ENCODE measurements at regions not wholly inside any gene's neighbourhood (a gene's known extent, or its start where the extent isn't known, plus 50 kb on each side); places are given as distances from the start of the nearest gene placed in this dataset.

GRCh38 chr7:104963991-104964385 lies 50.0 kb upstream of the KMT2E start:
- CTCF ChIA-PET, result interaction anchor here (1.0 kb wide), 1 partner anchor 81 kb away, joined by 3 read pairs; no protein-coding TSS in a partner anchor
- POLR2A ChIA-PET, result no interaction called here
- no peak for DNase-seq (ENCODE audit: low spot score)
- no peak overlapping the region for H3K27ac Mint-ChIP-seq
- no peak overlapping the region for H3K4me3 Mint-ChIP-seq
- TF ChIP-seq SMAD3 (CRISPR knock-in tag; IDR thresholded peaks at IDR 0.05; ENCODE audit: borderline replicate concordance), result no peak
- TF ChIP-seq KAT7 (CRISPR knock-in tag; IDR thresholded peaks at IDR 0.05; ENCODE audit: borderline replicate concordance), result no peak
- TF ChIP-seq ZNF671 (CRISPR knock-in tag; IDR thresholded peaks at IDR 0.05), result no peak
- no peak for TF ChIP-seq NR3C1 (CRISPR knock-in tag; conservative IDR thresholded peaks at IDR 0.05; ENCODE audit: low read depth)
- no peak for TF ChIP-seq CREM (CRISPR knock-in tag; IDR thresholded peaks at IDR 0.05)
- TF ChIP-seq, protein P1, sequence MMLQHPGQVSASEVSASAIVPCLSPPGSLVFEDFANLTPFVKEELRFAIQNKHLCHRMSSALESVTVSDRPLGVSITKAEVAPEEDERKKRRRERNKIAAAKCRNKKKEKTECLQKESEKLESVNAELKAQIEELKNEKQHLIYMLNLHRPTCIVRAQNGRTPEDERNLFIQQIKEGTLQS (CRISPR knock-in tag; conservative IDR thresholded peaks at IDR 0.05), result no peak
- TF ChIP-seq, protein P2, sequence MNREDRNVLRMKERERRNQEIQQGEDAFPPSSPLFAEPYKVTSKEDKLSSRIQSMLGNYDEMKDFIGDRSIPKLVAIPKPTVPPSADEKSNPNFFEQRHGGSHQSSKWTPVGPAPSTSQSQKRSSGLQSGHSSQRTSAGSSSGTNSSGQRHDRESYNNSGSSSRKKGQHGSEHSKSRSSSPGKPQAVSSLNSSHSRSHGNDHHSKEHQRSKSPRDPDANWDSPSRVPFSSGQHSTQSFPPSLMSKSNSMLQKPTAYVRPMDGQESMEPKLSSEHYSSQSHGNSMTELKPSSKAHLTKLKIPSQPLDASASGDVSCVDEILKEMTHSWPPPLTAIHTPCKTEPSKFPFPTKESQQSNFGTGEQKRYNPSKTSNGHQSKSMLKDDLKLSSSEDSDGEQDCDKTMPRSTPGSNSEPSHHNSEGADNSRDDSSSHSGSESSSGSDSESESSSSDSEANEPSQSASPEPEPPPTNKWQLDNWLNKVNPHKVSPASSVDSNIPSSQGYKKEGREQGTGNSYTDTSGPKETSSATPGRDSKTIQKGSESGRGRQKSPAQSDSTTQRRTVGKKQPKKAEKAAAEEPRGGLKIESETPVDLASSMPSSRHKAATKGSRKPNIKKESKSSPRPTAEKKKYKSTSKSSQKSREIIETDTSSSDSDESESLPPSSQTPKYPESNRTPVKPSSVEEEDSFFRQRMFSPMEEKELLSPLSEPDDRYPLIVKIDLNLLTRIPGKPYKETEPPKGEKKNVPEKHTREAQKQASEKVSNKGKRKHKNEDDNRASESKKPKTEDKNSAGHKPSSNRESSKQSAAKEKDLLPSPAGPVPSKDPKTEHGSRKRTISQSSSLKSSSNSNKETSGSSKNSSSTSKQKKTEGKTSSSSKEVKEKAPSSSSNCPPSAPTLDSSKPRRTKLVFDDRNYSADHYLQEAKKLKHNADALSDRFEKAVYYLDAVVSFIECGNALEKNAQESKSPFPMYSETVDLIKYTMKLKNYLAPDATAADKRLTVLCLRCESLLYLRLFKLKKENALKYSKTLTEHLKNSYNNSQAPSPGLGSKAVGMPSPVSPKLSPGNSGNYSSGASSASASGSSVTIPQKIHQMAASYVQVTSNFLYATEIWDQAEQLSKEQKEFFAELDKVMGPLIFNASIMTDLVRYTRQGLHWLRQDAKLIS (CRISPR knock-in tag; IDR thresholded peaks at IDR 0.05; ENCODE audit: borderline replicate concordance), result no peak
- no peak for TF ChIP-seq HMGXB4 (CRISPR knock-in tag; IDR thresholded peaks at IDR 0.05)
- no peak for TF ChIP-seq ZNF532 (CRISPR knock-in tag; IDR thresholded peaks at IDR 0.05; ENCODE audit: borderline replicate concordance)
- no peak; the same call in 1 of the 2 replicates for ATAC-seq
- H3K36me3 Mint-ChIP-seq, result no peaks in the 10 kb centered on the region
- no peaks in the 10 kb centered on the region; the same call in 1 of the 2 replicates for H3K27me3 Mint-ChIP-seq (ENCODE audit: low read depth)
- H3K9me3 Mint-ChIP-seq, result peaks cover 10% of the 10 kb centered on the region; the same call in 1 of the 2 replicates
- 0 out of 2 replicates have a peak, but pooled peaks cover 3% of the 10 kb centered on the region for H3K4me1 Mint-ChIP-seq

Measured in WTC11 (cell line).